DMS114 treated with DMSO at 0.1 percent for 48 hours (cell line): ENCODE measurements at regions not wholly inside any gene's neighbourhood (a gene's known extent, or its start where the extent isn't known, plus 50 kb on each side); places are given as distances from the start of the nearest gene placed in this dataset.

Source experiments
- DNase-seq: peaks from one replicate; lab custom pipeline; 2025; ENCODE audit not compliant: unreplicated experiment; lab: John Stamatoyannopoulos, UW

DNA sequence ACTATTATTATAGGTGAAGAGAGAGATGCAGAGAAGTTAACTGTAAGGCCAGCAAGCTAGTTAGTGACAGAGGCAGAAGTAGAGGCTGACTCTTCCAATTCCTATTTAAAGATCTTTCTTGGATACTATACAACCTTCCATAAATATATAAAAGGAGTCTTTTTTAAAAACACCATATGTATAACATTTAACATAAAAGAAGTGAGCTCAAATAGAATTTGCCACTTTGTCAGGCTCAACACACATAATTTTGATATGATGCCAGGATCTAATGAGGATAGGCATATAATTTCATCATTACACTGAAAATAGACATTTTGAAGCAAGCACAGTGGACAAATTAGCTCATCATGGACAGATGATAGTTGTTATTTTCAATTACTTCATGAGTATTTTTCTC, 64.1 kb upstream of the MPPED2 start:
- DNase-seq = no peak
